ENCODE measurements at regions not wholly inside any gene's neighbourhood (a gene's known extent, or its start where the extent isn't known, plus 50 kb on each side); places are given as distances from the start of the nearest gene placed in this dataset.

GRCh38 chr3:22526266-22526837, 676.8 kb upstream of the UBE2E2 start:
- Mint-ChIP-seq H3K4me3 (no peak overlapping the region), H3K36me3 (no peaks in the 10 kb centered on the region), H3K4me1 (no peaks in the 10 kb centered on the region), H3K9me3 (peaks cover 22% of the 10 kb centered on the region), H3K27ac (no peak overlapping the region), H3K27me3 (ENCODE audit: low read depth) (no peaks in the 10 kb centered on the region)
- TF ChIP-seq ZNF219 (CRISPR knock-in tag; IDR thresholded peaks at IDR 0.05; ENCODE audit: borderline replicate concordance) (no peak), ZNF121 (CRISPR knock-in tag; IDR thresholded peaks at IDR 0.05) (no peak), STAT6 (CRISPR knock-in tag; conservative IDR thresholded peaks at IDR 0.05; ENCODE audit: low read depth) (no peak), AR (CRISPR knock-in tag; IDR thresholded peaks at IDR 0.05) (no peak), SP1 (CRISPR knock-in tag; conservative IDR thresholded peaks at IDR 0.05) (no peak), NR1H2 (CRISPR knock-in tag; IDR thresholded peaks at IDR 0.05) (no peak), MYBL2 (CRISPR knock-in tag; IDR thresholded peaks at IDR 0.05) (no peak)
- TF ChIP-seq, protein P1, sequence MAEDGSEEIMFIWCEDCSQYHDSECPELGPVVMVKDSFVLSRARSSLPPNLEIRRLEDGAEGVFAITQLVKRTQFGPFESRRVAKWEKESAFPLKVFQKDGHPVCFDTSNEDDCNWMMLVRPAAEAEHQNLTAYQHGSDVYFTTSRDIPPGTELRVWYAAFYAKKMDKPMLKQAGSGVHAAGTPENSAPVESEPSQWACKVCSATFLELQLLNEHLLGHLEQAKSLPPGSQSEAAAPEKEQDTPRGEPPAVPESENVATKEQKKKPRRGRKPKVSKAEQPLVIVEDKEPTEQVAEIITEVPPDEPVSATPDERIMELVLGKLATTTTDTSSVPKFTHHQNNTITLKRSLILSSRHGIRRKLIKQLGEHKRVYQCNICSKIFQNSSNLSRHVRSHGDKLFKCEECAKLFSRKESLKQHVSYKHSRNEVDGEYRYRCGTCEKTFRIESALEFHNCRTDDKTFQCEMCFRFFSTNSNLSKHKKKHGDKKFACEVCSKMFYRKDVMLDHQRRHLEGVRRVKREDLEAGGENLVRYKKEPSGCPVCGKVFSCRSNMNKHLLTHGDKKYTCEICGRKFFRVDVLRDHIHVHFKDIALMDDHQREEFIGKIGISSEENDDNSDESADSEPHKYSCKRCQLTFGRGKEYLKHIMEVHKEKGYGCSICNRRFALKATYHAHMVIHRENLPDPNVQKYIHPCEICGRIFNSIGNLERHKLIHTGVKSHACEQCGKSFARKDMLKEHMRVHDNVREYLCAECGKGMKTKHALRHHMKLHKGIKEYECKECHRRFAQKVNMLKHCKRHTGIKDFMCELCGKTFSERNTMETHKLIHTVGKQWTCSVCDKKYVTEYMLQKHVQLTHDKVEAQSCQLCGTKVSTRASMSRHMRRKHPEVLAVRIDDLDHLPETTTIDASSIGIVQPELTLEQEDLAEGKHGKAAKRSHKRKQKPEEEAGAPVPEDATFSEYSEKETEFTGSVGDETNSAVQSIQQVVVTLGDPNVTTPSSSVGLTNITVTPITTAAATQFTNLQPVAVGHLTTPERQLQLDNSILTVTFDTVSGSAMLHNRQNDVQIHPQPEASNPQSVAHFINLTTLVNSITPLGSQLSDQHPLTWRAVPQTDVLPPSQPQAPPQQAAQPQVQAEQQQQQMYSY (CRISPR knock-in tag; IDR thresholded peaks at IDR 0.05), result no peak
- TF ChIP-seq, protein P2, sequence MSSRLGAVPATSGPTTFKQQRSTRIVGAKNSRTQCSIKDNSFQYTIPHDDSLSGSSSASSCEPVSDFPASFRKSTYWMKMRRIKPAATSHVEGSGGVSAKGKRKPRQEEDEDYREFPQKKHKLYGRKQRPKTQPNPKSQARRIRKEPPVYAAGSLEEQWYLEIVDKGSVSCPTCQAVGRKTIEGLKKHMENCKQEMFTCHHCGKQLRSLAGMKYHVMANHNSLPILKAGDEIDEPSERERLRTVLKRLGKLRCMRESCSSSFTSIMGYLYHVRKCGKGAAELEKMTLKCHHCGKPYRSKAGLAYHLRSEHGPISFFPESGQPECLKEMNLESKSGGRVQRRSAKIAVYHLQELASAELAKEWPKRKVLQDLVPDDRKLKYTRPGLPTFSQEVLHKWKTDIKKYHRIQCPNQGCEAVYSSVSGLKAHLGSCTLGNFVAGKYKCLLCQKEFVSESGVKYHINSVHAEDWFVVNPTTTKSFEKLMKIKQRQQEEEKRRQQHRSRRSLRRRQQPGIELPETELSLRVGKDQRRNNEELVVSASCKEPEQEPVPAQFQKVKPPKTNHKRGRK (CRISPR knock-in tag; IDR thresholded peaks at IDR 0.05; ENCODE audit: borderline replicate concordance), result no peak
- POLR2A ChIA-PET, result no interaction called here
- CTCF ChIA-PET, result interaction anchor here (0.5 kb wide), 1 partner anchor 382 kb away, joined by 5 read pairs; no protein-coding TSS in a partner anchor
- ATAC-seq (no peak), DNase-seq (ENCODE audit: low spot score) (no peak)

DNA sequence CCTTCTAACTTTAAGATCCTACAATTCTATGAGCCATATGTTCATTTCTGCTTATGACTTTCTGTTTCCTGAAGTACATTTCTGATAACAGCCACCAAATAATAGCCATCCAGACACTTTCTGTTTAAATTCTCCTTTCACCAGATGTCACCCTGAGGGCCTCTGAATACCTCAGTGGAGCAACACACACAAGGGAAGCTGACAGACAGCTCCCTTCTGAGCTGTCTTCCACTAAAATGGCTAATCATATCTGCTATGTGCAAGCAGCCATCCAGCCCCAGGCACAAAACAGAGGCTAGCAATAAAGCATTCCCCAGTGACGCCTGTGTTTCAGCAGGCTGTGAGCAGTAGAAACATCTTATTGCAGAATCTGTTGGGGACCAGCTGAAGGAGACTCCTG, 666.6 kb upstream of the UBE2E2 start:
- POLR2A ChIA-PET, result no interaction called here
- no peaks in the 10 kb centered on the region for H3K36me3 Mint-ChIP-seq
- no peak for DNase-seq (ENCODE audit: low spot score)
- no peak overlapping the region for H3K27ac Mint-ChIP-seq
- H3K27me3 Mint-ChIP-seq (ENCODE audit: low read depth), result no peaks in the 10 kb centered on the region
- H3K9me3 Mint-ChIP-seq, result peaks cover 14% of the 10 kb centered on the region
- no peak for ATAC-seq
- CTCF ChIA-PET, result no interaction called here
- H3K4me3 Mint-ChIP-seq, result no peak overlapping the region
- H3K4me1 Mint-ChIP-seq, result no peaks in the 10 kb centered on the region
- TF ChIP-seq ZNF263 (CRISPR knock-in tag; IDR thresholded peaks at IDR 0.05; ENCODE audit: low read depth) (no peak), PRRX2 (CRISPR knock-in tag; IDR thresholded peaks at IDR 0.05) (no peak), ARID4B (CRISPR knock-in tag; IDR thresholded peaks at IDR 0.05; ENCODE audit: borderline replicate concordance) (no peak), ZNF423 (CRISPR knock-in tag; IDR thresholded peaks at IDR 0.05) (no peak), CDX4 (CRISPR knock-in tag; IDR thresholded peaks at IDR 0.05; ENCODE audit: borderline replicate concordance) (no peak), NFYB (CRISPR knock-in tag; conservative IDR thresholded peaks at IDR 0.05; ENCODE audit: low read depth) (no peak), ZNF671 (CRISPR knock-in tag; IDR thresholded peaks at IDR 0.05) (no peak), RORB (CRISPR knock-in tag; IDR thresholded peaks at IDR 0.05) (no peak)
- TF ChIP-seq, protein P2 (CRISPR knock-in tag; IDR thresholded peaks at IDR 0.05; ENCODE audit: borderline replicate concordance), result no peak

Data from WTC11 (cell line).